T47D (cell line): ENCODE measurements at regions not wholly inside any gene's neighbourhood (a gene's known extent, or its start where the extent isn't known, plus 50 kb on each side); places are given as distances from the start of the nearest gene placed in this dataset.
"Not testable (repeated sequence)": the region's sequence is repeated elsewhere in the genome, so short reads cannot be mapped to it uniquely, and the experiment has no call there.

Experiments used
- DNase-seq, 2 experiments: peaks; one replicate each; pipeline versions ENCODE4 v3.0.0 to v3.0.0-alpha.2; 2011 to 2012; ENCODE audit warnings: low read depth in 1 of 2, low spot score in 1 of 2
- JUND ChIP-seq: IDR thresholded peaks from 2 replicates; pipeline ENCODE4 v1.6.1; 2012; ENCODE audit warnings: low read depth
- in situ Hi-C: cut with HindIII; loops from 2 replicates; pipeline ENCODE4 v1.10.0; 2016; ENCODE audit warnings: low sequenced_read_pairs, low pct_unique_long_range_greater_than_20kb

DNA sequence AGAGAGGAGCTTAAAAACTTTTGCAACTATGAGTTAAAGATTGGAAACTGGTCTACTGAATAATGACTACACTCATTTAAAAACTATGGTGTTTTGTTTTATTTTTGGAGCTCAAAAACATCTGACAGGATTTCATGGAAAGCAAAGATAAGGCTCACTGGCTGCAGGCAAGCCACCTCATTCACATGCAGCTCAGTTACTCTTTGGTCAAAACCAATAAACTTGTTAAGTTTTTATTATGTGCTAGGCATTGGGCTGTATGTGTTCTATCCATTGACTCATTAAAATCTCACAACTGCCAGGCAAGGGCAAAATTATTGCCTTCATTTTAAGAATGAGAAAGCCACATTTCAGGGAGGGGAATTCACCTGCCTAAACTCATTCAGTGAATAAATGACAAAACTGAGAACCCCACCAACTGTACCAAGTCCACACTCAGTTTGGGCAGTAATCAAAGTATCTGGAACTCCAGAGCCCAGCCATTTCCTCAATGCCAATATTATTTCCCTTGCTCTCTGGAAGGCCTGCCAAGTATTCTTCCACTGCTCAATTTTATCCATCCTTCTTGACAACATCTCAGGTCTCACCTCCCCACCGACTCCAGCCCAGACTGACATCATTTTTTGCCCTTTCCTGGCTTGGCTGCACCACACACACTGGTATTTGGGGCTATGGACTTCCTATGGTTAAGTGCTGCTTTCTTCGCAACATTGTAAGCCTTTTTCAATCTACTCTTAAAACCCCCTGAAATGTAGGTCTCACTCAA lies 401.1 kb upstream of the NFIA start:
- DNase-seq: no peak
- TF ChIP-seq JUND: no peak
- in situ Hi-C loops: no loop called here

DNA sequence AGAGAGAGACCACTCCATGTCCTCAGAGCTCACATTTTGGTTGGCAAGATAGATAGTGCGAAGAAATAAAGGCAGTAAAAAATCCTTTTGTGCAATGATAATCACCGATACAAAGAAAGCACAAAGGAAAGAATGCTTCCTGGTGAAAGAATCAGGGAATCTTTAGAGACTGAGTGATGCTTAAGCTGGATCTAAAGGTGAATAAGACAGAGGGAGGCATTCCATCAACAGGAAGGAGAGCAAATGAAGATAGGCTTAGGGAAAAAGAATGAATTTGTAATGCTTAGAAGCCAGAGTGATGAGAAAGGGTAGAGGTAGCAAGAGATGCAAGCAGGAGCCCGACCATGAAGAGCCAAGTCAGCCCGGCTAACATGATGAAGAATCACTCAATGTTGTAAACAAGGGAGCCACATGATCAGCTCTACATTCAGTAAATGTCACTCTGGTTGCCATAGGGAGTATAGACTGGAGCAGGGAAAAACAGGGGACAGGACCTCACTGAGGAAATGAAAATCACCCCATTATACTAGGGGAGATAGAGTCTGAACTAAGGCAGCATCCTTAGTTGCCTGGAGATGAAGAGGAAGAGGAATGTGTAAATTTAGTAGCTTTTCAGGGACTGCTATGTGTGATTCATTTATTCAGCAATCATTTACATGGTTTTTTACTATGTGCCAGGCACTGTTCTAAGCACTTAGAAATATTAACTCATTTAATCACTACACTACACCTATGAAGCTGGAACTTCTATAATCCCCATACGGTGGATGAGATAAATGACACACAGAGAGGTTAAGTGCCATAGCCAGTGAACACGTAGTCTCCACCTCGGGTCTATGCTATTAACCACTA lies 402.6 kb upstream of the NFIA start:
- TF ChIP-seq JUND: no peak
- in situ Hi-C loops: no loop called here
- no peak for DNase-seq

DNA sequence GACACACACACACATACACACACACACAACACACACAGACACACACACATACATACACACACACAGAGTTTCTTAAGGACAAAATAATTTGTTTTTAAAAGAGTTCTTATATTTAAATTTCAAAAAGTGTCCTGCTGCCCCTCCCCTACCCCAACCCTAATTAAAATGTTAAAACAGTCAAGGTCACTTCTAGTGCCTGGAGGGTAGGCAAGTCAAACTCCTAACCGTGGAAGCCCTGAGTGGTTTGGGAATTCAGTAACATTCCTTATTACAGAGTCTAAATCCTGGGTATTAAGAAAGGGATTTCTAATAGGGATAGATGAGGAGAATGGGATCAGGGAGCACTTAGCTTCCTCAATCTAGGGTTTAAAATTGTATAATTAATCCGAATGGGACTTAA lies 403.6 kb upstream of the NFIA start:
- in situ Hi-C loops: no loop called here
- TF ChIP-seq JUND: no peak
- DNase-seq: no peak

DNA sequence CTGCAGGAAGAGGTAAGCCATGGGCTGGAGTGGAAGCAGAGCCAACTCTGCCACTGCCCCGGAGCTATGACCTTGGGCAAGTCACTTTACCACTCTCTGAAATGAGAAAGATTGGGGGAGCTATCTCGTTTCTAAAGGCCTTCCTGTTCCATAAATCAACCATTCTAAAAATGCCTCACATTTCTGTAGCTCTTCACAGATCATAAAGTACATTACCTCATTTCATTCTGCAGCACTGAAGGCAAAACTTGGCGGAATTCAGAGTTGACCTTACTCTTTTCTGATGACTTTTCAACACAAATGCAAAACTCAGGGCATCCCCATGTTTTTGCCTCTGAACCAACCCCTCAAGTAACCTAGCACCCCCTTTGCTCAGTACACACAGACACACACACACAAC lies 404.0 kb upstream of the NFIA start:
- TF ChIP-seq JUND: no peak
- in situ Hi-C loops: no loop called here

DNA sequence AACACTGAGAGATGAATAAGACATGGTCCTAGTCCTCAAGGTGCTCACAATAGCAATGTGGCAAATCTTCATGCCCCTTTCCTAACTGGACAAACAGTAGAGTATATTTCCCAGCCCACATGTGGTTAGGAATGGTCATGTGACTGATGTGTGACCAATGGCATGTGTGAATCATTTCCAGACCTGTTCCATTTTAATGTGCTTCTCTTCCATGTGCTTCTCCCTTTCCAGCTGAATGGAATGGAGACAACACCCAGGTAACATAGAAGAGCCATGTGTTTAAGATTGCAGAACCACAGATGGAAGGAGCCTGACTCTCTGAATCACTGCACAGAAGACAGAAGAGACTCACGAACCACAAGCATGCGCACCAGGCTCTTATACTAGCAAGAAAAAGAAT lies 409.9 kb upstream of the NFIA start:
- in situ Hi-C loops: no loop called here
- TF ChIP-seq JUND: no peak
- DNase-seq: no peak

More for the DNA sequence above, 404.0 kb upstream of the NFIA start:
- no peak for DNase-seq

DNA sequence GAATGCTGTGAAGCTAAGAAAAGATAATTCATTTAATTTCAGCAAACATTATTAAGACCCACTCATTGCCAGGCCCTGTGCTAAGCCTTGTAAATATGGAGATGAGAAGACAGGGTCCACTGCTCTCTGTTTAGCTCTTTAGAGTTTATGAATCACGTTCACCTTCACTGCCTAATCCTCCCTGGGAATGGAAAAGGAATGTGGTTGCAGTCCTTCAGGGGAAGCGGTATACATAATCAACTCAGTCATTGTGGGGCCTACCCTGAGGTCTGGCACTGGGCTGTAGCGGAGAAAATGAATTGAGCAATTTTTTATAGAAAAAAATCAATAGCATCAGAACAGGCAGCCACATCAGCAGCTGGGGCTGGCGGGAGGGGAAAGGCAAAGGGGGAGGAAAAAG lies 412.1 kb upstream of the NFIA start:
- in situ Hi-C loops: no loop called here
- DNase-seq: no peak
- TF ChIP-seq JUND: no peak

DNA sequence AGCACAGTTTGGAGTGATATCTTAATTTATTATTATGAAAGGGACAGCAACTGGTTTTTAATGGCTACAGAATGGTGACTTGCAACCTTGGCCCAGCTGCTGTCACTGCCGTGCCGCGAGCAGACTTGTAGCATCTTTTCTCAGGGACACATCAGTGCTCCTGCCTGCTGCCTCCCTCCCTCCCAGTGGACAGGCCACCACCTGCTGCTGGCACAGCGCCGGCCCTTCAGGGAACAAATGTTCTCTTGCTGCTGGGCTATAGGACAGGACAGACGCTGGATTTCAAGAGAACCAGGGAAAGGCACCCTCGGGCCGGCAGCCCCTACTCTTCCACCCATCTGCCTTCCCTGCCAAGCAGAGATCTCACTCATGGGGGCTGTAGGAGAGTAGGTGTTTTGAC lies 413.8 kb upstream of the NFIA start:
- DNase-seq: no peak
- no peak for TF ChIP-seq JUND
- in situ Hi-C loops: no loop called here

DNA sequence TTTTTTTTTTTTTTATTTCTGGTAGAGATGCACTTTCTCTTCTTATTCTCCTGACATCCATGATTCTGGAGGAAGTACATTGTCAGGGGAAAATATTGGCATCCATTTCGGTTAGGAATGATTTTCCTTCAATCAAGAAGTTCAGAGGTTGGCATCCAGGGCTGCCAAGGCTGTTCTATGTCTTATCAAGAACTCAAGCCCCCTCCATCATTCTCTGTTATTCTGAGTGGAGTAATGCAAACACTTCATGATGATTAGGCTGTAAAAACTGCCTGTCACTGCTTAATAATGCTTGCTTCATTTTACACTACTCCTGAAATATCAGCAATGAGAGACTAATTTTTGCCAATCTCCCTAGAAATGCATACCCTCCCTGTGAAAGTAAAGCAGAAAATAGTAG lies 417.1 kb upstream of the NFIA start:
- no peak for TF ChIP-seq JUND
- DNase-seq: no peak
- in situ Hi-C loops: no loop called here

DNA sequence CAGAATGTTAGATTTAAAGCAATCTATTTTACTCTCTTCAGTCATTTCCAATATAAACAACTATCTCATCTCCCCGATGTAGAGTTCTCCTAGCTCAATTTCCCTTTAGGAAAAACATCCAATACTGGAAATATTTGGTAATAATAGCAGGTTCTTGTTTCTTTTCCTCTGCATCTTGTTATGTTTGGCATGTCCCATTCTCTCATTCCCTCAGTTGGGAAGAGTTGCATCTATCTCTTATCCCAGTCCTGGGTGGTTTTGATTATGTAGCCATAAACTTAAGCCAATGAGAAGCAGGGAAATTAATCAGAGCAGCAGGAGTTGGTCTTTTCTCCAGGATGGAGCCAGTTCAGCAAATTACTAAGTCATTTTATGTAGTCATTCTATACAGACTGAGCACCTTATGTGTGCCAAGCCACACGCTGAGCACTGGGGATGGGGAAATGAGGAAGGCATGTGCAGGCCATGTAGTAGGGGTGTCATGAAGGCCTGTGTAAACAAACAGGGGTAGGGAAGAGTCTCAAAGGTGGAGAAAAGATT lies 418.2 kb upstream of the NFIA start:
- TF ChIP-seq JUND: no peak
- in situ Hi-C loops: no loop called here
- no peak for DNase-seq

DNA sequence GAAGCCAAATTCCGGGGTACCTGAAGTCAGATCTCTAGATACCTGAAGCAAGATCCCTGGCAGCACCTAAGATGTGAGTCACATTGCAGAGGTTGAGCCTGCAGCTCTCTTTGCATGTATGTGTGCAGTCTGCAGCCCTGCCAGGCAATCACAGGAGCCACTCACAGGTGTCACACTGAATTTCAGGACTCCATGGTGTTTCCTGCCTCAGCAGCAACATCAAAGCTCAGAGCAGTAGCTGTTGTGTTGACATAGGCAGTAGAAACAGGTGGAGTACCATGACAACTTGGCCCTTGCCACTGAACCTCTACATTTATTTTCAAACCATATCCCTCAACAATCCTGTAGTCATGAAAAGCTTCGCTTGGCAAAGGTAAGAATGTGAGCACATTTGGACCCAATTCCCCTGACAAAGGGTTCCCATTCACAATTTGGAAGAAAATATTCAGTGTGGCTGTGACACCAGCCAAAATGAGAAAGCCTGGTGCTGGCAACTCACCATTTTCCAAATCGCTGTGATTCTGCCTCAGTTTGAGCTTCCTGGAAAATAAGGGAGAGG lies 419.8 kb upstream of the NFIA start:
- in situ Hi-C loops: no loop called here
- no peak for DNase-seq
- TF ChIP-seq JUND: no peak

DNA sequence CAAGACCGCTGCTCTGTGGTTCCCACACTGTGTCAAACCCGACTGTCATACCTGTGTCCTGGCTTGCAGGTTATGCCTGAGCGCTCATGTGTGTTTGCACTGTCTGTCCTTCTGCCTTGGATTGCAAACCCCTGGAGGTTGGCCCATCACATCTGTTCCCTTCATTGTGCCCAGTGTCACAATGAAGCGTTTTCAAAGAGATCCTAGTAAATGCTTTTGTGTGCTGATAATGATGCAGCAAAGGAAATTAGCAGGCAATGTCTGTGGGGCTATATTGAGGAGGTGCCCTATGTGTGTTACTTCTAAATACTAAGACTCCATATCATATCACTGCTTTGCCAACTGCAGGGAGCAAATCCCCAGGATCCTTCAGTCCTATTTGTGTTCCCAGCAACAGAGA lies 424.4 kb upstream of the NFIA start:
- in situ Hi-C loops: no loop called here
- DNase-seq: no peak
- TF ChIP-seq JUND: no peak

DNA sequence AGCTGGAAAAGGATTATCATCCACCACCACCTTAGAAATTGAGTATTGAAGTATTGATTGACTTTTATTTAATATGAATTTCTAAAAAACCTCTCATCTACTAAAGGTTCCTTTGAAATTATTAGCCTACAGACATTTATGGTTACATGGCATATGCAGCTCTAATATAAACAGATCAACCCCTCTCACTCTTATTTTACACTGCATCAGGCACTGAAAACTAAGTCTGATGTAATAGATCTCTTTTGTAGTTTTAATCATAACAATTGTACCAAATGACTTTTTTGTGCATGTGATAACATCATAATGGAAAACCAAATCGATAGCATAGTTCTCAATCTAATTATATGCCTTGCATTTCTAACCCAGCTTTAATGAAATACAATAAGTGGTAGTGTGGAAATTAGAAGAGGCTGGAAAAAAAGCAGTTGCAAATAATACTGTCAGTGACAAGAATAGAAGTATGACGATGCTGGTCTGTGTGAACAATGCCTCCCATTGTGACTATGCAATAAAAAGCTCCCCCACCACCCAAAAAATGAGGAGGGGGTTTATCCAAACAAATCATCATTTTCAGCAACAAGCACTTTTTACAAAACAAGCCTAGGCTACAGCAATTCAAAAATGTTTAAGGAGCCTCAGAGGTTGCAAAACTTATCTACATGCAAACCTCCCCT lies 426.5 kb upstream of the NFIA start:
- no peak for TF ChIP-seq JUND
- DNase-seq: no peak
- in situ Hi-C loops: no loop called here

DNA sequence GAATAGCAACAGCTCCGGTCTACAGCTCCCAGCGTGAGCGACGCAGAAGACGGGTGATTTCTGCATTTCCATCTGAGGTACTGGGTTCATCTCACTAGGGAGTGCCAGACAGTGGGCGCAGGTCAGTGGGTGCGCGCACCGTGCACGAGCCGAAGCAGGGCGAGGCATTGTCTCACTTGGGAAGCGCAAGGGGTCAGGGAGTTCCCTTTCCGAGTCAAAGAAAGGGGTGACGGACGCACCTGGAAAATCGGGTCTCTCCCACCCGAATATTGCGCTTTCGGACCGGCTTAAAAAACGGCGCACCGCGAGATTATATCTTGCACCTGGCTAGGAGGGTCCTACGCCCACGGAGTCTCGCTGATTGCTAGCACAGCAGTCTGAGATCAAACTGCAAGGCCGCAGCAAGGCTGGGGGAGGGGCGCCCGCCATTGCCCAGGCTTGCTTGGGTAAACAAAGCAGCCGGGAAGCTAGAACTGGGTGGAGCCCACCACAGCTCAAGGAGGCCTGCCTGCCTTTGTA lies 442.3 kb upstream of the NFIA start:
- DNase-seq, in situ Hi-C loops: not testable (repeated sequence)
